Loucy (cell line): ENCODE measurements at regions not wholly inside any gene's neighbourhood (a gene's known extent, or its start where the extent isn't known, plus 50 kb on each side); places are given as distances from the start of the nearest gene placed in this dataset.

Experiments
- H2AFZ ChIP-seq: fragments of 200-600 bp; sonication (generic); 2 replicates; pipeline ENCODE4 v1.6.0; 2016; ENCODE audit warnings: antibody characterized with exemption, mild to moderate bottlenecking, low read length, moderate library complexity
- H3F3A ChIP-seq: fragments of 200-600 bp; 2 replicates; pipeline ENCODE4 v1.6.0; 2016; ENCODE audit warnings: antibody characterized with exemption, low read depth, mild to moderate bottlenecking
- H3K27me3 ChIP-seq: fragments of 200-600 bp; sonication (generic); 2 replicates; pipeline ENCODE4 v1.6.1; 2014; ENCODE audit warnings: low read length, mild to moderate bottlenecking; ENCODE audit not compliant: insufficient read depth, poor library complexity, severe bottlenecking
- H3K36me3 ChIP-seq: fragments of 200-600 bp; sonication (generic); 2 replicates; pipeline ENCODE4 v1.6.1; 2016; ENCODE audit warnings: low read length; ENCODE audit not compliant: insufficient read depth
- H3K4me1 ChIP-seq: fragments of 200-600 bp; sonication (generic); 2 replicates; pipeline ENCODE4 v1.5.1; 2014; ENCODE audit warnings: low read length, mild to moderate bottlenecking; ENCODE audit not compliant: insufficient read depth, poor library complexity, severe bottlenecking
- H3K4me2 ChIP-seq: fragments of 200-600 bp; sonication (generic); 2 replicates; pipeline ENCODE4 v1.6.0; 2014; ENCODE audit warnings: antibody characterized with exemption, low read length, low read depth, mild to moderate bottlenecking; ENCODE audit not compliant: poor library complexity, severe bottlenecking
- H3K4me3 ChIP-seq: fragments of 200-600 bp; sonication (generic); 2 replicates; pipeline ENCODE4 v1.5.1; 2014; ENCODE audit warnings: low read length, mild to moderate bottlenecking, mixed read lengths; ENCODE audit not compliant: poor library complexity, severe bottlenecking
- H3K79me2 ChIP-seq: fragments of 200-600 bp; sonication (generic); 2 replicates; pipeline ENCODE4 v1.6.1; 2014; ENCODE audit warnings: low read length; ENCODE audit not compliant: insufficient read depth
- H3K9ac ChIP-seq: fragments of 200-600 bp; sonication (generic); 2 replicates; pipeline ENCODE4 v1.6.0; 2014; ENCODE audit warnings: mild to moderate bottlenecking, low read depth, low read length, moderate library complexity; ENCODE audit not compliant: poor library complexity, severe bottlenecking
- H3K9me2 ChIP-seq: fragments of 200-600 bp; sonication (generic); replicated peaks from 2 replicates; pipeline ENCODE4 v1.6.1; 2016; ENCODE audit warnings: low read depth, low read length, mixed read lengths
- H3K9me3 ChIP-seq: fragments of 200-600 bp; sonication (generic); 2 replicates; pipeline ENCODE4 v1.6.1; 2014; ENCODE audit warnings: mild to moderate bottlenecking, antibody characterized with exemption, low read length, low read depth; ENCODE audit not compliant: insufficient read depth
- H4K20me1 ChIP-seq: fragments of 200-600 bp; sonication (generic); 2 replicates; pipeline ENCODE4 v1.6.0; 2014; ENCODE audit warnings: antibody characterized with exemption, low read length, mild to moderate bottlenecking; ENCODE audit not compliant: insufficient read depth, poor library complexity, severe bottlenecking
- CTCF ChIP-seq: fragments of 200-600 bp; sonication (generic); conservative IDR thresholded peaks from 2 replicates; pipeline ENCODE4 v1.5.1; 2014; ENCODE audit warnings: mild to moderate bottlenecking, antibody characterized with exemption, low read length
- EZH2phosphoT487 ChIP-seq: fragments of 200-600 bp; IDR thresholded peaks from 2 replicates; pipeline ENCODE4 v1.6.1; 2018; ENCODE audit warnings: antibody characterized with exemption, mild to moderate bottlenecking, moderate library complexity, borderline replicate concordance

- Histone ChIP-seq H3K4me1 (no peaks in the 10 kb centered on the region), H4K20me1 (no peaks in the 10 kb centered on the region), H3K4me2 (no peak overlapping the region), H3F3A (no peaks in the 10 kb centered on the region), H3K9me2 (no peaks in the 10 kb centered on the region), H3K36me3 (no peaks in the 10 kb centered on the region), H2AFZ (no peak overlapping the region), H3K4me3 (no peak overlapping the region), H3K79me2 (no peaks in the 10 kb centered on the region), H3K9me3 (no peaks in the 10 kb centered on the region), H3K9ac (no peak overlapping the region), H3K27me3 (no peaks in the 10 kb centered on the region)
- TF ChIP-seq CTCF = no peak
- TF ChIP-seq EZH2phosphoT487 = no peak
Observed at GRCh38 chr6:155635416-155635815, 179.8 kb upstream of the NOX3 start.

GRCh38 chr6:155630085-155630484 is 174.4 kb upstream of the NOX3 start:
- H3K4me2 ChIP-seq = no peak overlapping the region
- H3K27me3 ChIP-seq = no peaks in the 10 kb centered on the region
- H3K9me2 ChIP-seq = no peaks in the 10 kb centered on the region
- H3K9ac ChIP-seq = no peak overlapping the region
- no peaks in the 10 kb centered on the region for H3F3A ChIP-seq
- H2AFZ ChIP-seq = no peak overlapping the region
- TF ChIP-seq EZH2phosphoT487 (no peak), CTCF (no peak)
- no peaks in the 10 kb centered on the region for H3K9me3 ChIP-seq
- no peaks in the 10 kb centered on the region for H4K20me1 ChIP-seq
- H3K36me3 ChIP-seq = no peaks in the 10 kb centered on the region
- no peak overlapping the region for H3K4me3 ChIP-seq
- H3K79me2 ChIP-seq = no peaks in the 10 kb centered on the region
- H3K4me1 ChIP-seq = no peaks in the 10 kb centered on the region

GRCh38 chr6:155629652-155630051 is 174.0 kb upstream of the NOX3 start:
- Histone ChIP-seq H4K20me1 (no peaks in the 10 kb centered on the region), H2AFZ (no peak overlapping the region), H3K4me1 (no peaks in the 10 kb centered on the region), H3K9ac (no peak overlapping the region), H3K36me3 (no peaks in the 10 kb centered on the region), H3K9me2 (no peaks in the 10 kb centered on the region), H3K27me3 (no peaks in the 10 kb centered on the region), H3K9me3 (no peaks in the 10 kb centered on the region), H3F3A (no peaks in the 10 kb centered on the region), H3K4me2 (no peak overlapping the region), H3K79me2 (no peaks in the 10 kb centered on the region), H3K4me3 (no peak overlapping the region)
- no peak for TF ChIP-seq CTCF
- no peak for TF ChIP-seq EZH2phosphoT487
